Stimulated activated CD4-positive, alpha-beta T cell treated with anti-CD3 and anti-CD28 coated beads, Interleukin-1b, Interleukin-23, amount 100 ng/mL, for 4 hours (primary cell): ENCODE measurements at regions not wholly inside any gene's neighbourhood (a gene's known extent, or its start where the extent isn't known, plus 50 kb on each side); places are given as distances from the start of the nearest gene placed in this dataset.

ENCODE experiments used
- DNase-seq, 2 donors: peaks; one replicate each; pipeline ENCODE4 v3.0.0-alpha.2; 2020; ENCODE audit warnings: low read depth in 2 of 2

GRCh38 chr7:117973975-117974374 lies 100.7 kb upstream of the CTTNBP2 start:
- DNase-seq, result no peak

GRCh38 chr7:117974891-117975290 lies 101.7 kb upstream of the CTTNBP2 start:
- no peak for DNase-seq

- DNase-seq, result no peak
Observed at GRCh38 chr7:117975476-117975875, 102.2 kb upstream of the CTTNBP2 start.

GRCh38 chr7:117979954-117980497 lies 106.8 kb upstream of the CTTNBP2 start:
- no peak for DNase-seq

GRCh38 chr7:117982071-117983055 lies 109.1 kb upstream of the CTTNBP2 start:
- no peak for DNase-seq

GRCh38 chr7:117986645-117987269 lies 113.5 kb upstream of the CTTNBP2 start:
- no peak for DNase-seq

- no peak for DNase-seq
Observed at GRCh38 chr7:117990834-117991233, 117.6 kb upstream of the CTTNBP2 start.

- DNase-seq, result no peak
Observed at GRCh38 chr7:117992635-117993376, 119.6 kb upstream of the CTTNBP2 start.

- DNase-seq, result no peak
Observed at GRCh38 chr7:117993377-117994003, 120.2 kb upstream of the CTTNBP2 start.

- no peak for DNase-seq
Observed at GRCh38 chr7:117995850-117996650, 122.8 kb upstream of the CTTNBP2 start.

GRCh38 chr7:117997862-117998825 lies 124.9 kb upstream of the CTTNBP2 start:
- DNase-seq, result no peak

GRCh38 chr7:118000480-118001202 lies 127.4 kb upstream of the CTTNBP2 start:
- no peak for DNase-seq

- DNase-seq, result no peak
Observed at GRCh38 chr7:118003476-118003875, 130.2 kb upstream of the CTTNBP2 start.

- DNase-seq, result no peak
Observed at GRCh38 chr7:118005026-118005425, 131.8 kb upstream of the CTTNBP2 start.

GRCh38 chr7:118006979-118007378 lies 133.7 kb upstream of the CTTNBP2 start:
- DNase-seq, result no peak

- no peak for DNase-seq
Observed at GRCh38 chr7:118009419-118009818, 136.2 kb upstream of the CTTNBP2 start.

- DNase-seq, result no peak
Observed at GRCh38 chr7:118011652-118012051, 138.4 kb upstream of the CTTNBP2 start.

- DNase-seq, result no peak
Observed at GRCh38 chr7:118013252-118014010, 140.2 kb upstream of the CTTNBP2 start.
